ENCODE measurements at regions not wholly inside any gene's neighbourhood (a gene's known extent, or its start where the extent isn't known, plus 50 kb on each side); places are given as distances from the start of the nearest gene placed in this dataset.

GRCh38 chr13:61113140-61113658 lies 302.4 kb downstream of the PCDH20 start:
- no peak for DNase-seq (ENCODE audit: extremely low spot score)
- CTCF ChIA-PET = no interaction called here
- TF ChIP-seq TARDBP (IDR thresholded peaks at IDR 0.05) (no peak), NFRKB (IDR thresholded peaks at IDR 0.05) (no peak), ZNF384 (IDR thresholded peaks at IDR 0.05) (no peak), FOXK2 (IDR thresholded peaks at IDR 0.05) (no peak), HDGF (IDR thresholded peaks at IDR 0.05; ENCODE audit: borderline replicate concordance) (no peak), SP1 (IDR thresholded peaks at IDR 0.05) (no peak), L3MBTL2 (conservative IDR thresholded peaks at IDR 0.05) (no peak), FOXM1 (IDR thresholded peaks at IDR 0.05; ENCODE audit: borderline replicate concordance) (no peak), CTBP1 (IDR thresholded peaks at IDR 0.05; ENCODE audit: borderline replicate concordance) (no peak), FOXA1 (IDR thresholded peaks at IDR 0.05) (no peak), ARNT (IDR thresholded peaks at IDR 0.05) (no peak), BHLHE40 (IDR thresholded peaks at IDR 0.05; ENCODE audit: borderline replicate concordance) (no peak), SUZ12 (IDR thresholded peaks at IDR 0.05) (no peak), ELF4 (IDR thresholded peaks at IDR 0.05) (no peak), LEF1 (IDR thresholded peaks at IDR 0.05; ENCODE audit: borderline replicate concordance) (no peak)
- TF ChIP-seq, protein P1, sequence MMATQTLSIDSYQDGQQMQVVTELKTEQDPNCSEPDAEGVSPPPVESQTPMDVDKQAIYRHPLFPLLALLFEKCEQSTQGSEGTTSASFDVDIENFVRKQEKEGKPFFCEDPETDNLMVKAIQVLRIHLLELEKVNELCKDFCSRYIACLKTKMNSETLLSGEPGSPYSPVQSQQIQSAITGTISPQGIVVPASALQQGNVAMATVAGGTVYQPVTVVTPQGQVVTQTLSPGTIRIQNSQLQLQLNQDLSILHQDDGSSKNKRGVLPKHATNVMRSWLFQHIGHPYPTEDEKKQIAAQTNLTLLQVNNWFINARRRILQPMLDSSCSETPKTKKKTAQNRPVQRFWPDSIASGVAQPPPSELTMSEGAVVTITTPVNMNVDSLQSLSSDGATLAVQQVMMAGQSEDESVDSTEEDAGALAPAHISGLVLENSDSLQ (IDR thresholded peaks at IDR 0.05) = no peak
- POLR2A ChIA-PET = no interaction called here

DNA sequence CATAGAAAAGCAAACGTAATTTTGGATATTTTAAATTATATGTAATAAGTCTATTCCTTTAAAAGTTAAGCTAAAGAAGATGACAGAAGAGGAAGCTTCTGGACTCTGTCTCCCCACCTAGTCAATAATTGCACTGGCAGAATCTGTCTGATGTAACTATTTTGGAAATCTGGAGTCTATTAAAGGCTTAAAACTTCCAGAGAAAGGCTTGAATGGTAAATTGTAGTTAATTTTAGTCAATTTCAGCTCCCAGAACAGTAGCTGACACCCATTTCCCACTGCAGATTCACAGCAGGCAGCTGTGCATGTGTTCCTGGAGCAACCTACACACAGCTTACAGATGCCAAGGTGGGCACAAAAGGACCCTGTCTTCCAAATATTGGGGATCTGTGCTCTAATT lies 304.1 kb downstream of the PCDH20 start:
- DNase-seq (ENCODE audit: extremely low spot score) = no peak
- CTCF ChIA-PET = no interaction called here
- POLR2A ChIA-PET = no interaction called here
- TF ChIP-seq CTBP1 (IDR thresholded peaks at IDR 0.05; ENCODE audit: borderline replicate concordance) = no peak

DNA sequence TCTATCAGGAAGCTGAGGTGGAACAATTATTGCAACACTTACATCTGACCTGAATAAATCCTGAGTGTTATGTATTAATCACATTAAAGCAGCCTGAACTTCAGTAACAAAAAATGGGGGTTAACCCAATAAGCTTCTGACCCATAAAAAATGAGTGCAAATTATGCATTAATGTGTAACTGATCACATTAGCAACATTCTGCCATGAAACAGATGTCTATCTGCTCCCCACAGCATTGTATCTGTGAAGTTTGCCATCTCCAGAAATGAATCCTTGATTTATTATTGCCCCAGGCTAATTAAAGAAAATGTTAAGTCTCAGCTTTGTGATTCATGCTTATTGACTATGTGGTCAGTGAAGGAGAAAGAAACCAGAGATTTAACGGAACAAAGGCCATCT lies 304.9 kb downstream of the PCDH20 start:
- no peak for DNase-seq (ENCODE audit: extremely low spot score)
- TF ChIP-seq FOXA1 (IDR thresholded peaks at IDR 0.05) (no peak), NFRKB (IDR thresholded peaks at IDR 0.05) (no peak), FOXM1 (IDR thresholded peaks at IDR 0.05; ENCODE audit: borderline replicate concordance) (no peak), CTBP1 (IDR thresholded peaks at IDR 0.05; ENCODE audit: borderline replicate concordance) (no peak), ZNF384 (IDR thresholded peaks at IDR 0.05) (no peak), HDGF (IDR thresholded peaks at IDR 0.05; ENCODE audit: borderline replicate concordance) (no peak), SP1 (IDR thresholded peaks at IDR 0.05) (no peak), L3MBTL2 (conservative IDR thresholded peaks at IDR 0.05) (no peak)
- ChIA-PET POLR2A (no interaction called here), CTCF (no interaction called here)

DNA sequence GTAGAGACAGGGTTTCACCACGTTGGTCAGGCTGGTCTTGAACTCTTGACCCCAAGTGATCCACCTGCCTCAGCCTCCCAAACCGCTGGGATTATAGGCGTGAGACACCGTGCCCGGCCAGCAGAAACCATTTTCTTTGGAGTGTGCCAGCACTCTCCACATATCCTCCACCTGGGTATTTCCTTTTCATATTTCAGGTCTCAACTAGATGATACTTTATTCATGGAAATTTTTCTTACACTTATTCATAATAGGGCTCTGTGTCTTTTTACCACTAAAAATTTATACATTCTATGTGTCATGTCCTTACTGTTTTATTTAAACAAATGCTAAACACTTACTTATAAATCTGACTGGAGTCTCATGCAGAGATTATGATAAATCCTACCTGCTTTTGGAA lies 305.9 kb downstream of the PCDH20 start:
- ChIA-PET CTCF (no interaction called here), POLR2A (no interaction called here)
- TF ChIP-seq SP1 (IDR thresholded peaks at IDR 0.05) = no peak
- no peak for TF ChIP-seq ELF4 (IDR thresholded peaks at IDR 0.05)
- no peak for TF ChIP-seq CTBP1 (IDR thresholded peaks at IDR 0.05; ENCODE audit: borderline replicate concordance)
- TF ChIP-seq LEF1 (IDR thresholded peaks at IDR 0.05; ENCODE audit: borderline replicate concordance) = no peak
- no peak for TF ChIP-seq TARDBP (IDR thresholded peaks at IDR 0.05)
- no peak for TF ChIP-seq HDGF (IDR thresholded peaks at IDR 0.05; ENCODE audit: borderline replicate concordance)
- no peak for TF ChIP-seq ARNT (IDR thresholded peaks at IDR 0.05)
- no peak for TF ChIP-seq NFRKB (IDR thresholded peaks at IDR 0.05)
- TF ChIP-seq FOXK2 (IDR thresholded peaks at IDR 0.05) = no peak
- no peak for TF ChIP-seq ZNF384 (IDR thresholded peaks at IDR 0.05)
- TF ChIP-seq, protein P1 (IDR thresholded peaks at IDR 0.05) = no peak
- no peak for DNase-seq (ENCODE audit: extremely low spot score)

DNA sequence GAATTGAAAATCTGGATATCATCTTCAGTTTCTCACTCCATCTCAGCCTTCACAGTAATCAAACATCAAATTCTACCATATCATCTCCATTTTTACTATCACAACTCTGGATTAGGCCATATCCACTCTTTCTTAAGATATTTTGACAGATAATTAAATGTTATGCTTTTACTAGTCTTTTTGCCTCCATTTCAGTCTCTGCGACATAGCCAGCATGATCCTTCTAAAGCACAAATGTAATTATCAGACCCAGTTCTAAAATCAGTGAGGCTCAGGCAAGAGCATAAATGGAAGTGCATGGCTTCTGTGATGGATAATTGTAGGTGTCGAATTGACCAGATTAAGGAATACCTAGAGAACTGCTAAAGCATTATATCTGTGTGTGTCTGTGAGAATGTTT lies 307.7 kb downstream of the PCDH20 start:
- ChIA-PET CTCF (no interaction called here), POLR2A (no interaction called here)
- no peak for TF ChIP-seq ARNT (IDR thresholded peaks at IDR 0.05)
- TF ChIP-seq FOXA1 (IDR thresholded peaks at IDR 0.05) = no peak
- TF ChIP-seq NFRKB (IDR thresholded peaks at IDR 0.05) = no peak
- no peak for TF ChIP-seq CTBP1 (IDR thresholded peaks at IDR 0.05; ENCODE audit: borderline replicate concordance)
- TF ChIP-seq ZNF384 (IDR thresholded peaks at IDR 0.05) = no peak
- no peak for TF ChIP-seq BHLHE40 (IDR thresholded peaks at IDR 0.05; ENCODE audit: borderline replicate concordance)
- no peak for TF ChIP-seq HDGF (IDR thresholded peaks at IDR 0.05; ENCODE audit: borderline replicate concordance)
- no peak for TF ChIP-seq FOXM1 (IDR thresholded peaks at IDR 0.05; ENCODE audit: borderline replicate concordance)
- TF ChIP-seq FOXK2 (IDR thresholded peaks at IDR 0.05) = no peak
- no peak for TF ChIP-seq SP1 (IDR thresholded peaks at IDR 0.05)
- no peak for TF ChIP-seq LEF1 (IDR thresholded peaks at IDR 0.05; ENCODE audit: borderline replicate concordance)
- no peak for TF ChIP-seq TARDBP (IDR thresholded peaks at IDR 0.05)
- TF ChIP-seq, protein P1 (IDR thresholded peaks at IDR 0.05) = no peak
- no peak for TF ChIP-seq ELF4 (IDR thresholded peaks at IDR 0.05)
- no peak for TF ChIP-seq L3MBTL2 (conservative IDR thresholded peaks at IDR 0.05)
- no peak for TF ChIP-seq SUZ12 (IDR thresholded peaks at IDR 0.05)
- DNase-seq (ENCODE audit: extremely low spot score) = no peak

DNA sequence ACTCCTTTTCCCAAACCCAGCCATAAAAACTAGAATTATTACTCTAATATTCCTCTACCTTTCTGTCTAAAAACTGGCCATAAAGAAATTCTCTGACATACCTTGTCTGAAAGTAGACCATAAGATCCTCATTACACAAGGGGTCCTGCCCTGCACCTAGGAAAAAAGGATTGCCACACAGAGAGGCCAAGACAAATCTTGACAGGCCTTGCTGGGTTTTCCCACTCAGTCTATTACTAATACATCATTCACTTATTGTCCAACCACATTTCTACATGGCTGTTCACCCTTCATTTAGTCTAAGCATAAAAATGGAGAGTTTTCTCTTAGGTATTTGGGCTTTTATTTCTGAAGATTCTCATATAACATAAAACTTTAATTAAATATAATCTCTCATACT lies 319.8 kb downstream of the PCDH20 start:
- no peak for DNase-seq (ENCODE audit: extremely low spot score)
- CTCF ChIA-PET = no interaction called here
- TF ChIP-seq L3MBTL2 (conservative IDR thresholded peaks at IDR 0.05) (no peak), ARNT (IDR thresholded peaks at IDR 0.05) (no peak), NFRKB (IDR thresholded peaks at IDR 0.05) (no peak), FOXM1 (IDR thresholded peaks at IDR 0.05; ENCODE audit: borderline replicate concordance) (no peak), FOXK2 (IDR thresholded peaks at IDR 0.05) (no peak), ELF4 (IDR thresholded peaks at IDR 0.05) (no peak), SP1 (IDR thresholded peaks at IDR 0.05) (no peak), BHLHE40 (IDR thresholded peaks at IDR 0.05; ENCODE audit: borderline replicate concordance) (no peak)
- TF ChIP-seq, protein P1 (IDR thresholded peaks at IDR 0.05) = no peak
- POLR2A ChIA-PET = no interaction called here
